ENCODE measurements at regions not wholly inside any gene's neighbourhood (a gene's known extent, or its start where the extent isn't known, plus 50 kb on each side); places are given as distances from the start of the nearest gene placed in this dataset.

DNA sequence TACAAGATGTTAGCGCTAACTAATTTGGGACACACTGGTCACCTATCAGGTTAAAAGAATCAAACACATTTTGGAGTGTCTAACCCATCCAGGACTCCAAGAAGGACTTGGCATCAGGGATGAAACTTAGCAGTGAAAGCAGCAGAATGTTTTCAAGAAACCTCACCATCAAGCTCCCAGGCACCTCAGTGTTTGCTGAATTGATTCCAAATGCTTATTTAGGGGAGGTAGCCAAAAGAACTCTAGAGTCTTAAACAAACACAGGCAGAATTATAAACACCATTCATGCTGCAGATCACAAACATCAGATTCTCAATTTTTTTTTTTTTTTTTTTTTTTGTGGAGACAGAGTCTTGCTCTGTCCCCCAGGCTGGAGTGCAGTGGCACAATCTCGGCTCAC, 122.8 kb upstream of the UXS1 start:
- intact Hi-C loops (cut with micrococcal nuclease) (loop anchor here (1.0 kb wide), 1 partner anchor 10 kb away; no protein-coding TSS in a partner anchor), in situ Hi-C loops (cut with MboI) (no loop called here)
- H3K4me3 ChIP-seq: no peak overlapping the region
- no peaks in the 10 kb centered on the region for H3K9me1 ChIP-seq (ENCODE audit: control insufficient read depth, insufficient read depth, low read length)
- H3K79me2 ChIP-seq (ENCODE audit: control insufficient read depth, insufficient read depth, low read length): no peaks in the 10 kb centered on the region
- TF ChIP-seq ZNF124 (CRISPR knock-in tag; IDR thresholded peaks at IDR 0.05) (no peak), ZNF143 (CRISPR knock-in tag; IDR thresholded peaks at IDR 0.05) (no peak)
- H2AFZ ChIP-seq (ENCODE audit: low read depth, low read length): no peak overlapping the region
- no peaks in the 10 kb centered on the region for H3K9me3 ChIP-seq (replicated peaks; ENCODE audit: control insufficient read depth, insufficient read depth, low read depth, low read length)
- FAIRE-seq (no peak), ATAC-seq (no peak), DNase-seq (ENCODE audit: extremely low read depth in 1 of 4, low spot score in 3 of 4) (no peak)
- H3K36me3 ChIP-seq (ENCODE audit: control insufficient read depth, insufficient read depth, low read length): no peaks in the 10 kb centered on the region
- no peaks in the 10 kb centered on the region for H3K4me1 ChIP-seq (replicated peaks in 1 of 2; ENCODE audit: control insufficient read depth in 2 of 2, insufficient read depth in 2 of 2, low read length in 2 of 2)
- H4K20me1 ChIP-seq (replicated peaks; ENCODE audit: control insufficient read depth, insufficient read depth, low read length): no peaks in the 10 kb centered on the region
- peaks cover 0 to 16% of the 10 kb centered on the region in 2 experiments; a peak in 3 of 5 replicates for H3K27me3 ChIP-seq (ENCODE audit: control insufficient read depth in 2 of 2, insufficient read depth in 2 of 2, low read length in 2 of 2)
- WGBS (ENCODE audit: insufficient coverage, low coverage, missing lambda C conversion rate): 19% methylated on average over 2 of the region's 2 CpGs
- H3K9ac ChIP-seq (ENCODE audit: insufficient read depth in 1 of 2, low read depth in 2 of 2, low read length in 2 of 2): no peak overlapping the region
- no peak overlapping the region for H3K27ac ChIP-seq (ENCODE audit: extremely low read depth, low read depth, low read length)
- BruUV-seq (replicated peaks): no TSS peak
- ChIA-PET POLR2A (no interaction called here), CTCF (ENCODE audit: low intra/inter-chr PET ratio) (no interaction called here)
- H3K4me2 ChIP-seq (ENCODE audit: insufficient read depth, low read length): no peak overlapping the region

DNA sequence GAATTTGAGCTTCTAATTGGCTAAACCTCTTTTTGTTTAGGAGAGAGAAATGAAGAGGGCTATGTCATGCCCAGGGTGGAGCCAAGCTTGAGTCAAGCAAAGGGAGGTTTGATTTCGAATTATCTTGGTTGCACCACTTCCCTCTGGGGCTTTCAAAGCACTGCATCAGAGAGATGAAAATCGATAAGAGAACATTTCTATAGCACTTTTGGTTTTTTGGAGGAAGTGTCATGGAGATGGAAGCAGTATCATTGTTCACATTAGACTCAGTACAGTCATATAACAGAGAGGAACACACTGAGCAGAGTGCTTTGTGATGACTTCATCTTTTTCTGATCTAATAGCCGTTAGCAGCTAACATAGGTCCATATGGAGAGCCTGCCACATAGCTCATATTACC, 120.3 kb upstream of the UXS1 start:
- no peak for DNase-seq (ENCODE audit: extremely low read depth in 1 of 4, low spot score in 3 of 4)
- WGBS (ENCODE audit: insufficient coverage, low coverage, missing lambda C conversion rate): 0% methylated on average over 3 of the region's 3 CpGs
- Histone ChIP-seq H3K4me2 (ENCODE audit: insufficient read depth, low read length) (no peak overlapping the region), H3K9me1 (ENCODE audit: control insufficient read depth, insufficient read depth, low read length) (no peaks in the 10 kb centered on the region), H3K9ac (ENCODE audit: insufficient read depth in 1 of 2, low read depth in 2 of 2, low read length in 2 of 2) (no peak overlapping the region), H4K20me1 (replicated peaks; ENCODE audit: control insufficient read depth, insufficient read depth, low read length) (no peaks in the 10 kb centered on the region), H2AFZ (ENCODE audit: low read depth, low read length) (no peak overlapping the region), H3K36me3 (ENCODE audit: control insufficient read depth, insufficient read depth, low read length) (no peaks in the 10 kb centered on the region), H3K4me3 (no peak overlapping the region), H3K27me3 (ENCODE audit: control insufficient read depth in 2 of 2, insufficient read depth in 2 of 2, low read length in 2 of 2) (peaks cover 3 to 30% of the 10 kb centered on the region in 2 experiments; a peak in 4 of 5 replicates), H3K27ac (ENCODE audit: extremely low read depth, low read depth, low read length) (no peak overlapping the region), H3K79me2 (ENCODE audit: control insufficient read depth, insufficient read depth, low read length) (no peaks in the 10 kb centered on the region), H3K9me3 (replicated peaks; ENCODE audit: control insufficient read depth, insufficient read depth, low read depth, low read length) (no peaks in the 10 kb centered on the region), H3K4me1 (replicated peaks in 1 of 2; ENCODE audit: control insufficient read depth in 2 of 2, insufficient read depth in 2 of 2, low read length in 2 of 2) (peaks cover 0 to 4% of the 10 kb centered on the region in 2 experiments; a peak in 1 of 5 replicates)
- TF ChIP-seq HDGF (IDR thresholded peaks at IDR 0.05) (no peak), MXI1 (IDR thresholded peaks at IDR 0.05; ENCODE audit: low read depth, low read length) (no peak), CBX3 (IDR thresholded peaks at IDR 0.05; ENCODE audit: borderline replicate concordance in 1 of 2, low read length in 2 of 2) (no peak), NR1H2 (CRISPR knock-in tag; IDR thresholded peaks at IDR 0.05) (no peak)
- TF ChIP-seq, protein P1, sequence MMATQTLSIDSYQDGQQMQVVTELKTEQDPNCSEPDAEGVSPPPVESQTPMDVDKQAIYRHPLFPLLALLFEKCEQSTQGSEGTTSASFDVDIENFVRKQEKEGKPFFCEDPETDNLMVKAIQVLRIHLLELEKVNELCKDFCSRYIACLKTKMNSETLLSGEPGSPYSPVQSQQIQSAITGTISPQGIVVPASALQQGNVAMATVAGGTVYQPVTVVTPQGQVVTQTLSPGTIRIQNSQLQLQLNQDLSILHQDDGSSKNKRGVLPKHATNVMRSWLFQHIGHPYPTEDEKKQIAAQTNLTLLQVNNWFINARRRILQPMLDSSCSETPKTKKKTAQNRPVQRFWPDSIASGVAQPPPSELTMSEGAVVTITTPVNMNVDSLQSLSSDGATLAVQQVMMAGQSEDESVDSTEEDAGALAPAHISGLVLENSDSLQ (IDR thresholded peaks at IDR 0.05): no peak
- TF ChIP-seq, protein P2, sequence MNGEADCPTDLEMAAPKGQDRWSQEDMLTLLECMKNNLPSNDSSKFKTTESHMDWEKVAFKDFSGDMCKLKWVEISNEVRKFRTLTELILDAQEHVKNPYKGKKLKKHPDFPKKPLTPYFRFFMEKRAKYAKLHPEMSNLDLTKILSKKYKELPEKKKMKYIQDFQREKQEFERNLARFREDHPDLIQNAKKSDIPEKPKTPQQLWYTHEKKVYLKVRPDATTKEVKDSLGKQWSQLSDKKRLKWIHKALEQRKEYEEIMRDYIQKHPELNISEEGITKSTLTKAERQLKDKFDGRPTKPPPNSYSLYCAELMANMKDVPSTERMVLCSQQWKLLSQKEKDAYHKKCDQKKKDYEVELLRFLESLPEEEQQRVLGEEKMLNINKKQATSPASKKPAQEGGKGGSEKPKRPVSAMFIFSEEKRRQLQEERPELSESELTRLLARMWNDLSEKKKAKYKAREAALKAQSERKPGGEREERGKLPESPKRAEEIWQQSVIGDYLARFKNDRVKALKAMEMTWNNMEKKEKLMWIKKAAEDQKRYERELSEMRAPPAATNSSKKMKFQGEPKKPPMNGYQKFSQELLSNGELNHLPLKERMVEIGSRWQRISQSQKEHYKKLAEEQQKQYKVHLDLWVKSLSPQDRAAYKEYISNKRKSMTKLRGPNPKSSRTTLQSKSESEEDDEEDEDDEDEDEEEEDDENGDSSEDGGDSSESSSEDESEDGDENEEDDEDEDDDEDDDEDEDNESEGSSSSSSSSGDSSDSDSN (IDR thresholded peaks at IDR 0.05; ENCODE audit: borderline replicate concordance in 1 of 2, low read depth in 2 of 2, low read length in 2 of 2): no peak
- TF ChIP-seq, protein P3, sequence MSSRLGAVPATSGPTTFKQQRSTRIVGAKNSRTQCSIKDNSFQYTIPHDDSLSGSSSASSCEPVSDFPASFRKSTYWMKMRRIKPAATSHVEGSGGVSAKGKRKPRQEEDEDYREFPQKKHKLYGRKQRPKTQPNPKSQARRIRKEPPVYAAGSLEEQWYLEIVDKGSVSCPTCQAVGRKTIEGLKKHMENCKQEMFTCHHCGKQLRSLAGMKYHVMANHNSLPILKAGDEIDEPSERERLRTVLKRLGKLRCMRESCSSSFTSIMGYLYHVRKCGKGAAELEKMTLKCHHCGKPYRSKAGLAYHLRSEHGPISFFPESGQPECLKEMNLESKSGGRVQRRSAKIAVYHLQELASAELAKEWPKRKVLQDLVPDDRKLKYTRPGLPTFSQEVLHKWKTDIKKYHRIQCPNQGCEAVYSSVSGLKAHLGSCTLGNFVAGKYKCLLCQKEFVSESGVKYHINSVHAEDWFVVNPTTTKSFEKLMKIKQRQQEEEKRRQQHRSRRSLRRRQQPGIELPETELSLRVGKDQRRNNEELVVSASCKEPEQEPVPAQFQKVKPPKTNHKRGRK (tag; IDR thresholded peaks at IDR 0.05): no peak
- TF ChIP-seq, protein P4, sequence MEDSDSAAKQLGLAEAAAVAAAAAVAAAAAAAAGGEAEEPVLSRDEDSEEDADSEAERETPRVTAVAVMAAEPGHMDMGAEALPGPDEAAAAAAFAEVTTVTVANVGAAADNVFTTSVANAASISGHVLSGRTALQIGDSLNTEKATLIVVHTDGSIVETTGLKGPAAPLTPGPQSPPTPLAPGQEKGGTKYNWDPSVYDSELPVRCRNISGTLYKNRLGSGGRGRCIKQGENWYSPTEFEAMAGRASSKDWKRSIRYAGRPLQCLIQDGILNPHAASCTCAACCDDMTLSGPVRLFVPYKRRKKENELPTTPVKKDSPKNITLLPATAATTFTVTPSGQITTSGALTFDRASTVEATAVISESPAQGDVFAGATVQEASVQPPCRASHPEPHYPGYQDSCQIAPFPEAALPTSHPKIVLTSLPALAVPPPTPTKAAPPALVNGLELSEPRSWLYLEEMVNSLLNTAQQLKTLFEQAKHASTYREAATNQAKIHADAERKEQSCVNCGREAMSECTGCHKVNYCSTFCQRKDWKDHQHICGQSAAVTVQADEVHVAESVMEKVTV (CRISPR knock-in tag; IDR thresholded peaks at IDR 0.05): no peak
- intact Hi-C loops (cut with micrococcal nuclease) (no loop called here), in situ Hi-C loops (cut with MboI) (no loop called here)
- CTCF ChIA-PET (ENCODE audit: low intra/inter-chr PET ratio): no interaction called here
- BruUV-seq (replicated peaks): no TSS peak
- FAIRE-seq: no peak
- POLR2A ChIA-PET: no interaction called here
- ATAC-seq: no peak

Measured in K562 (cell line).